ENCODE measurements at regions not wholly inside any gene's neighbourhood (a gene's known extent, or its start where the extent isn't known, plus 50 kb on each side); places are given as distances from the start of the nearest gene placed in this dataset.

- no CpG with 5 or more reads among the region's 5 CpGs for WGBS (ENCODE audit: extremely low coverage, insufficient read length, low lambda C conversion rate)
- Histone ChIP-seq H2BK5ac (ENCODE audit: insufficient read length, low read length) (no peak overlapping the region), H3K4me1 (ENCODE audit: insufficient read depth, low read length) (no peaks in the 10 kb centered on the region), H2AFZ (ENCODE audit: low read length) (no peak overlapping the region), H3K23me2 (ENCODE audit: insufficient read length, low read depth, low read length, poor library complexity, severe bottlenecking) (no peaks in the 10 kb centered on the region), H2AK5ac (ENCODE audit: insufficient read length, low read length) (no peak overlapping the region), H2BK20ac (ENCODE audit: low read depth, low read length, poor library complexity, severe bottlenecking) (no peak overlapping the region), H3K27ac (ENCODE audit: insufficient read length, low read depth, low read length) (no peak overlapping the region), H3K4me2 (ENCODE audit: insufficient read depth, insufficient read length, low read length) (no peak overlapping the region), H3K14ac (ENCODE audit: insufficient read depth, low read length) (no peak overlapping the region), H3T11ph (ENCODE audit: low read length) (no peak overlapping the region), H4K91ac (ENCODE audit: insufficient read length, low read depth, low read length) (no peak overlapping the region), H2BK15ac (ENCODE audit: low read depth, low read length) (no peak overlapping the region), H3K4ac (ENCODE audit: low read depth, low read length) (no peak overlapping the region), H3K56ac (ENCODE audit: insufficient read length, low read depth, low read length) (no peak overlapping the region), H4K5ac (ENCODE audit: insufficient read length, low read depth, low read length) (no peak overlapping the region), H3K9ac (ENCODE audit: extremely low read depth, insufficient read length, low read length) (no peak overlapping the region), H2BK12ac (ENCODE audit: insufficient read length, low read depth, low read length) (no peak overlapping the region), H3K9me3 (ENCODE audit: control insufficient read depth, low read depth, low read length) (no peaks in the 10 kb centered on the region), H3K79me2 (ENCODE audit: insufficient read depth, low read length) (no peaks in the 10 kb centered on the region), H4K20me1 (ENCODE audit: control insufficient read depth, insufficient read depth, insufficient read length) (no peaks in the 10 kb centered on the region), H3K79me1 (ENCODE audit: insufficient read depth, low read depth, low read length, poor library complexity, severe bottlenecking) (no peaks in the 10 kb centered on the region), H3K18ac (ENCODE audit: insufficient read length, low read depth, low read length) (no peak overlapping the region), H4K8ac (replicated peaks; ENCODE audit: insufficient read length, low read depth, low read length) (no peak overlapping the region), H2BK120ac (ENCODE audit: low read depth, low read length, poor library complexity, severe bottlenecking) (no peak overlapping the region), H3K27me3 (ENCODE audit: insufficient read depth, low read length) (no peaks in the 10 kb centered on the region), H3K23ac (ENCODE audit: insufficient read length, low read depth, low read length) (no peak overlapping the region)
- TF ChIP-seq CTCF (conservative IDR thresholded peaks at IDR 0.05), result no peak
- peaks cover 0 to 5% (median 4%) of the 10 kb centered on the region in 3 experiments; a peak in 4 of 7 replicates for H3K36me3 Mint-ChIP-seq (ENCODE audit: insufficient read depth in 1 of 3, low read depth in 3 of 3)
- H3K27ac Mint-ChIP-seq, result no peak overlapping the region
- peaks cover 6 to 12% of the 10 kb centered on the region in 2 experiments for H3K4me1 Mint-ChIP-seq
- DNase-seq, result no peak
- no peak overlapping the region for H3K4me3 Mint-ChIP-seq
- peaks cover 2 to 3% of the 10 kb centered on the region in 2 experiments for H3K9me3 Mint-ChIP-seq
- H3K27me3 Mint-ChIP-seq (ENCODE audit: low read depth), result peaks cover 21% of the 10 kb centered on the region
These were observed 785.9 kb downstream of the EPHA4 start for GRCh38 chr2:220786216-220786615.
